ENCODE measurements at regions not wholly inside any gene's neighbourhood (a gene's known extent, or its start where the extent isn't known, plus 50 kb on each side); places are given as distances from the start of the nearest gene placed in this dataset.

GRCh38 chr2:175734686-175735085 lies 267.4 kb downstream of the LNPK start:
- no peak for TF ChIP-seq CTCF (IDR thresholded peaks at IDR 0.05; ENCODE audit: insufficient read depth, low read depth, low read length)
- TF ChIP-seq EZH2 (IDR thresholded peaks at IDR 0.05; ENCODE audit: insufficient read depth, low read length), result no peak
